H1 (cell line): ENCODE measurements at regions not wholly inside any gene's neighbourhood (a gene's known extent, or its start where the extent isn't known, plus 50 kb on each side); places are given as distances from the start of the nearest gene placed in this dataset.

Experiments used
- CTCF ChIA-PET: fragments of 300-600 bp; sonication (Branson Sonifier 250); formaldehyde crosslinking; loops from one replicate; lab custom pipeline; 2021; ENCODE audit not compliant: partially characterized antibody; lab: Charles Lee
- POLR2A ChIA-PET: fragments of 300-600 bp; sonication (Branson Sonifier 250); formaldehyde crosslinking; loops from one replicate; lab custom pipeline; 2021; ENCODE audit warnings: inconsistent platforms; ENCODE audit not compliant: partially characterized antibody; lab: Charles Lee
- DNase-seq, 2 experiments: peaks; one replicate each; pipeline versions ENCODE4 v3.0.0 to v3.0.0-alpha.2; 2010 to 2022; ENCODE audit warnings: low spot score in 2 of 2, low read depth in 1 of 2, mixed read lengths in 1 of 2
- FAIRE-seq: peaks from 2 replicates; lab custom pipeline; 2011; peaks lifted over from hg19 to GRCh38; lab: Jason Lieb, UNC
- H2AFZ ChIP-seq: 2 replicates; pipeline ENCODE4 v1.8.1; 2012; ENCODE audit warnings: low read length, inconsistent platforms
- H2AK5ac ChIP-seq: 2 replicates; pipeline ENCODE4 v1.6.1; 2013; ENCODE audit warnings: low read depth, low read length
- H2BK120ac ChIP-seq: replicated peaks from 2 replicates; pipeline ENCODE3; 2013; ENCODE audit warnings: low read depth, low read length, inconsistent platforms
- H2BK12ac ChIP-seq: 2 replicates; pipeline ENCODE4 v1.6.1; 2013; ENCODE audit warnings: low read depth, low read length
- H2BK15ac ChIP-seq: 2 replicates; pipeline ENCODE4 v1.6.1; 2013; ENCODE audit warnings: low read length
- H2BK20ac ChIP-seq: 2 replicates; pipeline ENCODE4 v1.6.1; 2013; ENCODE audit warnings: low read length
- H2BK5ac ChIP-seq: 2 replicates; pipeline ENCODE4 v1.6.1; 2013; ENCODE audit warnings: low read depth, low read length
- H3K14ac ChIP-seq: 2 replicates; pipeline ENCODE4 v1.6.1; 2013; ENCODE audit warnings: inconsistent platforms; ENCODE audit not compliant: insufficient read length
- H3K18ac ChIP-seq: 2 replicates; pipeline ENCODE4 v1.6.1; 2013; ENCODE audit warnings: low read length; ENCODE audit errors: extremely low read depth
- H3K23ac ChIP-seq: 2 replicates; pipeline ENCODE4 v1.6.1; 2013; ENCODE audit warnings: inconsistent platforms; ENCODE audit not compliant: insufficient read length
- H3K23me2 ChIP-seq: 2 replicates; pipeline ENCODE4 v1.6.1; 2013; ENCODE audit warnings: low read depth, low read length
- H3K27ac ChIP-seq: 2 replicates; pipeline ENCODE4 v1.6.1; 2011; ENCODE audit warnings: low read depth, low read length, inconsistent platforms
- H3K27me3 ChIP-seq, 4 experiments: replicated peaks in 1 of 4; 1 replicate in 1 of 4; 2 replicates in 3 of 4; pipeline versions ENCODE4 v1.6.1 to v1.8.1; 2011 to 2013; ENCODE audit warnings: low read length in 3 of 4, mild to moderate bottlenecking in 3 of 4, inconsistent platforms in 2 of 4, mixed read lengths in 2 of 4, moderate library complexity in 1 of 4; ENCODE audit not compliant: control insufficient read depth in 3 of 4, insufficient read depth in 3 of 4; ENCODE audit errors: extremely low read depth in 1 of 4
- H3K36me3 ChIP-seq, 4 experiments: 2 replicates each; pipeline versions ENCODE4 v1.6.1 to v1.8.1; 2011 to 2013; ENCODE audit warnings: mild to moderate bottlenecking in 4 of 4, low read length in 3 of 4, moderate library complexity in 2 of 4, control low read depth in 1 of 4, inconsistent platforms in 1 of 4; ENCODE audit not compliant: insufficient read depth in 4 of 4, control insufficient read depth in 2 of 4
- H3K4ac ChIP-seq: replicated peaks from 2 replicates; pipeline ENCODE3; 2013; ENCODE audit warnings: low read length, low read depth, mixed read lengths, inconsistent platforms; ENCODE audit not compliant: insufficient read length
- H3K4me1 ChIP-seq, 4 experiments: replicated peaks in 1 of 4; 1 replicate in 1 of 4; 2 replicates in 3 of 4; pipeline versions ENCODE4 v1.6.1 to v1.8.1; 2011 to 2013; ENCODE audit warnings: low read length in 3 of 4, inconsistent platforms in 2 of 4, mixed read lengths in 1 of 4; ENCODE audit not compliant: insufficient read depth in 4 of 4, control insufficient read depth in 3 of 4
- H3K4me2 ChIP-seq, 2 experiments: 2 replicates each; pipeline versions ENCODE4 v1.6.1 to v1.8.1; 2011 to 2013; ENCODE audit warnings: low read depth in 2 of 2, low read length in 2 of 2, control low read depth in 1 of 2, inconsistent platforms in 1 of 2, mild to moderate bottlenecking in 1 of 2; ENCODE audit not compliant: insufficient read depth in 1 of 2
- H3K4me3 ChIP-seq, 4 experiments: fragments of 200-600, 300-600 bp in 1 of 4; sonication (generic), shearing (Covaris generic), sonication (Bioruptor Twin) in 1 of 4; 2 replicates each; pipeline versions ENCODE4 v1.5.1 to v1.8.1; 2011 to 2016; ENCODE audit warnings: low read length in 4 of 4, low read depth in 3 of 4, control low read depth in 2 of 4, inconsistent platforms in 2 of 4, mild to moderate bottlenecking in 2 of 4, mixed read lengths in 1 of 4, moderate library complexity in 1 of 4; ENCODE audit not compliant: insufficient read depth in 2 of 4; ENCODE audit errors: extremely low read depth in 1 of 4
- H3K56ac ChIP-seq: replicated peaks from 2 replicates; pipeline ENCODE3; 2013; ENCODE audit warnings: low read depth, mild to moderate bottlenecking, mixed read lengths, low read length, inconsistent platforms; ENCODE audit not compliant: insufficient read length
- H3K79me1 ChIP-seq: 2 replicates; pipeline ENCODE4 v1.6.1; 2013; ENCODE audit warnings: low read depth, low read length, control low read depth
- H3K79me2 ChIP-seq, 2 experiments: 2 replicates each; pipeline versions ENCODE4 v1.6.1 to v1.8.1; 2012 to 2013; ENCODE audit warnings: low read length in 2 of 2, mild to moderate bottlenecking in 2 of 2, inconsistent platforms in 1 of 2; ENCODE audit not compliant: insufficient read depth in 2 of 2, control insufficient read depth in 1 of 2
- H3K9ac ChIP-seq, 4 experiments: replicated peaks in 1 of 4; 1 replicate in 1 of 4; 2 replicates in 3 of 4; pipeline versions ENCODE4 v1.6.1 to v1.8.1; 2011 to 2013; ENCODE audit warnings: low read depth in 3 of 4, low read length in 3 of 4, control low read depth in 2 of 4, mild to moderate bottlenecking in 2 of 4, moderate library complexity in 2 of 4, inconsistent platforms in 1 of 4; ENCODE audit errors: extremely low read depth in 1 of 4
- H3K9me3 ChIP-seq, 2 experiments: 2 replicates each; pipeline versions ENCODE4 v1.6.1 to v1.8.1; 2012 to 2013; ENCODE audit warnings: mild to moderate bottlenecking in 2 of 2, moderate library complexity in 2 of 2, control low read depth in 1 of 2, inconsistent platforms in 1 of 2, low read depth in 1 of 2, low read length in 1 of 2, mixed read lengths in 1 of 2; ENCODE audit not compliant: insufficient read depth in 2 of 2
- H4K20me1 ChIP-seq, 2 experiments: replicated peaks in 1 of 2; 2 replicates each; pipeline versions ENCODE3 to v1.8.1; 2011 to 2013; ENCODE audit warnings: inconsistent platforms in 2 of 2, low read length in 2 of 2, mild to moderate bottlenecking in 1 of 2; ENCODE audit not compliant: insufficient read depth in 2 of 2, control insufficient read depth in 1 of 2
- H4K5ac ChIP-seq: 2 replicates; pipeline ENCODE4 v1.6.1; 2013; ENCODE audit warnings: low read length, low read depth, mixed read lengths, inconsistent platforms; ENCODE audit not compliant: insufficient read length
- H4K8ac ChIP-seq: 2 replicates; pipeline ENCODE4 v1.8.0; 2013; ENCODE audit warnings: mild to moderate bottlenecking, moderate library complexity, low read length, inconsistent platforms; ENCODE audit not compliant: insufficient read depth; ENCODE audit errors: extremely low read depth
- H4K91ac ChIP-seq: replicated peaks from 2 replicates; pipeline ENCODE3; 2013; ENCODE audit warnings: low read length, mixed read lengths, inconsistent platforms; ENCODE audit not compliant: insufficient read length
- CBX5 ChIP-seq: fragments of 300-800, 300-1000 bp; sonication (generic); IDR thresholded peaks from 2 replicates; pipeline ENCODE4 v1.7.1; 2016; ENCODE audit warnings: antibody characterized with exemption, low read length, low read depth
- CBX8 ChIP-seq: fragments of 300-800, 300-1000 bp; sonication (generic); IDR thresholded peaks from 2 replicates; pipeline ENCODE4 v1.7.1; 2016; ENCODE audit warnings: low read depth, low read length, borderline replicate concordance
- CTBP2 ChIP-seq: IDR thresholded peaks from 2 replicates; pipeline ENCODE4 v1.7.0; 2011; ENCODE audit warnings: borderline replicate concordance, mild to moderate bottlenecking, moderate library complexity, mixed read lengths, low read length; ENCODE audit not compliant: insufficient read depth, insufficient read length
- FOSL1 ChIP-seq: IDR thresholded peaks from 2 replicates; pipeline ENCODE4 v1.6.1; 2011; ENCODE audit warnings: mild to moderate bottlenecking, low read depth, low read length, moderate library complexity; ENCODE audit not compliant: insufficient read depth
- GABPA ChIP-seq: IDR thresholded peaks from 2 replicates; pipeline ENCODE4 v1.6.1; 2011; ENCODE audit warnings: mild to moderate bottlenecking, low read length, moderate library complexity, borderline replicate concordance; ENCODE audit not compliant: insufficient read depth
- HDAC2 ChIP-seq, 2 experiments: fragments of 300-600 bp in 1 of 2; sonication (generic) in 1 of 2; IDR thresholded peaks; 2 replicates each; pipeline ENCODE4 v1.6.1; 2011 to 2012; ENCODE audit warnings: low read depth in 2 of 2, low read length in 2 of 2, mild to moderate bottlenecking in 2 of 2, moderate library complexity in 2 of 2, borderline replicate concordance in 1 of 2, inconsistent platforms in 1 of 2
- KDM5A ChIP-seq: fragments of 200-600 bp; IDR thresholded peaks from 2 replicates; pipeline ENCODE4 v1.7.1; 2012; ENCODE audit warnings: mild to moderate bottlenecking, low read length, inconsistent platforms, mixed read lengths
- MAX ChIP-seq: IDR thresholded peaks from 2 replicates; pipeline ENCODE4 v1.6.1; 2012; ENCODE audit warnings: inconsistent platforms
- NANOG ChIP-seq: IDR thresholded peaks from 2 replicates; pipeline ENCODE4 v1.6.1; 2011; ENCODE audit warnings: low read length, low read depth, mild to moderate bottlenecking, inconsistent platforms; ENCODE audit not compliant: insufficient read depth, poor library complexity, severe bottlenecking
- POU5F1 ChIP-seq: IDR thresholded peaks from 2 replicates; pipeline ENCODE4 v1.6.1; 2011; ENCODE audit warnings: low read depth, mild to moderate bottlenecking, low read length, moderate library complexity
- SIRT6 ChIP-seq: IDR thresholded peaks from one replicate; pipeline ENCODE4 v1.7.1; 2012; ENCODE audit warnings: low read length, inconsistent platforms
- TAF1 ChIP-seq: IDR thresholded peaks from 2 replicates; pipeline ENCODE4 v1.6.1; 2011; ENCODE audit warnings: mild to moderate bottlenecking, low read depth, low read length
- TAF7 ChIP-seq: optimal IDR thresholded peaks from 2 replicates; pipeline ENCODE3; 2011; ENCODE audit warnings: low read depth, mild to moderate bottlenecking, inconsistent platforms, low read length, moderate library complexity, borderline replicate concordance
- WGBS, 2 experiments: shearing (Covaris generic) in 1 of 2; methylation state at CpG; one replicate each; pipeline versions ENCODE4 v1.1.6 to v1.1.7; 2013 to 2015; ENCODE audit warnings: low lambda C conversion rate in 2 of 2, mixed read lengths in 2 of 2, inconsistent platforms in 1 of 2, low coverage in 1 of 2, missing lambda C conversion rate in 1 of 2; ENCODE audit not compliant: insufficient replicate concordance in 2 of 2, insufficient coverage in 1 of 2, insufficient read length in 1 of 2; ENCODE audit errors: extremely low coverage in 1 of 2, missing lambda C conversion rate in 1 of 2; 5-methylcytosine and 5-hydroxymethylcytosine counted together

- Histone ChIP-seq H3K18ac (no peak overlapping the region), H3K36me3 (no peaks in the 10 kb centered on the region), H3K23me2 (no peaks in the 10 kb centered on the region), H3K4me2 (no peak overlapping the region), H2BK15ac (no peak overlapping the region), H3K14ac (no peak overlapping the region), H3K27me3 (no peaks in the 10 kb centered on the region), H4K91ac (no peak overlapping the region), H3K4ac (no peak overlapping the region), H3K4me1 (no peaks in the 10 kb centered on the region; a peak in 1 of 7 replicates), H3K9me3 (no peaks in the 10 kb centered on the region), H2AFZ (no peak overlapping the region), H3K23ac (no peak overlapping the region), H4K20me1 (no peaks in the 10 kb centered on the region), H3K9ac (no peak overlapping the region), H2AK5ac (no peak overlapping the region), H3K79me1 (no peaks in the 10 kb centered on the region), H4K5ac (no peak overlapping the region), H3K4me3 (no peak overlapping the region), H3K79me2 (no peaks in the 10 kb centered on the region), H2BK12ac (no peak overlapping the region), H4K8ac (no peak overlapping the region; the same call in 1 of the 2 replicates), H3K56ac (no peak overlapping the region), H2BK5ac (no peak overlapping the region), H2BK120ac (no peak overlapping the region), H2BK20ac (no peak overlapping the region), H3K27ac (no peak overlapping the region)
- no peak for FAIRE-seq
- ChIA-PET POLR2A (no interaction called here), CTCF (interaction anchor here (0.7 to 2.9 kb wide), 7 partner anchors 8 to 137 kb away, joined by 3 to 9 read pairs (median 3); no protein-coding TSS in a partner anchor)
- WGBS, 2 experiments, result 89% methylated on average over 5 of the region's 5 CpGs; no CpG with 5 or more reads in 1 of the 2 experiments
- no peak for DNase-seq
- no peak for TF ChIP-seq POU5F1
- TF ChIP-seq CBX5, result no peak
- TF ChIP-seq TAF7, result no peak
- no peak for TF ChIP-seq MAX
- TF ChIP-seq SIRT6, result no peak
- no peak for TF ChIP-seq HDAC2 (IDR thresholded peaks at IDR 0.05; ENCODE audit: borderline replicate concordance in 1 of 2, low read depth in 2 of 2, low read length in 2 of 2)
- no peak for TF ChIP-seq KDM5A
- no peak for TF ChIP-seq CTBP2
- no peak for TF ChIP-seq FOSL1
- no peak for TF ChIP-seq TAF1
- TF ChIP-seq GABPA, result no peak
- no peak for TF ChIP-seq NANOG
- no peak for TF ChIP-seq CBX8
These were observed 139.3 kb upstream of the ID2 start for GRCh38 chr2:8542381-8543059.
